Smooth muscle cell (in vitro differentiated cells): ENCODE measurements at regions not wholly inside any gene's neighbourhood (a gene's known extent, or its start where the extent isn't known, plus 50 kb on each side); places are given as distances from the start of the nearest gene placed in this dataset.

Experiments used
- DNase-seq: peaks from one replicate; lab custom pipeline; 2025; ENCODE audit not compliant: unreplicated experiment; lab: John Stamatoyannopoulos, UW
- H2AFZ ChIP-seq: fragments of 200-600 bp; sonication (generic); 2 replicates; pipeline ENCODE4 v1.6.0; 2016; ENCODE audit warnings: antibody characterized with exemption, low read depth, mild to moderate bottlenecking
- H3F3A ChIP-seq: fragments of 200-600 bp; sonication (generic); 2 replicates; pipeline ENCODE4 v1.6.0; 2017; ENCODE audit warnings: antibody characterized with exemption, low read depth
- H3K27ac ChIP-seq: fragments of 200-600 bp; sonication (generic); 2 replicates; pipeline ENCODE4 v1.5.1; 2016; ENCODE audit warnings: low read depth, mild to moderate bottlenecking
- H3K27me3 ChIP-seq: fragments of 200-600 bp; sonication (generic); 2 replicates; pipeline ENCODE4 v1.6.1; 2016; ENCODE audit warnings: low read depth, mild to moderate bottlenecking
- H3K36me3 ChIP-seq: fragments of 200-600 bp; sonication (generic); 2 replicates; pipeline ENCODE4 v1.5.1; 2016; ENCODE audit warnings: low read depth
- H3K4me1 ChIP-seq: fragments of 200-600 bp; sonication (generic); 2 replicates; pipeline ENCODE4 v1.5.1; 2016; ENCODE audit warnings: low read depth
- H3K4me2 ChIP-seq: fragments of 200-600 bp; sonication (generic); 2 replicates; pipeline ENCODE4 v1.6.0; 2016; ENCODE audit warnings: mild to moderate bottlenecking
- H3K4me3 ChIP-seq: fragments of 200-600 bp; sonication (generic); 2 replicates; pipeline ENCODE4 v1.5.1; 2016; ENCODE audit warnings: mild to moderate bottlenecking
- H3K79me2 ChIP-seq: fragments of 200-600 bp; sonication (generic); 2 replicates; pipeline ENCODE4 v1.6.0; 2016; ENCODE audit warnings: low read depth, mild to moderate bottlenecking
- H3K9ac ChIP-seq: fragments of 200-600 bp; sonication (generic); 2 replicates; pipeline ENCODE4 v1.6.0; 2016; ENCODE audit warnings: low read depth
- H3K9me3 ChIP-seq: fragments of 200-600 bp; sonication (generic); replicated peaks from 2 replicates; pipeline ENCODE4 v1.5.1; 2016; ENCODE audit warnings: low read depth
- H4K20me1 ChIP-seq: fragments of 200-600 bp; sonication (generic); 2 replicates; pipeline ENCODE4 v1.6.0; 2016; ENCODE audit warnings: low read depth
- WGBS: methylation state at CpG from one replicate; pipeline ENCODE4 v1.1.7; 2016; ENCODE audit warnings: low lambda C conversion rate; 5-methylcytosine and 5-hydroxymethylcytosine counted together
- TF ChIP-seq, protein P1 (sequence below): fragments of 200-600 bp; sonication (generic); IDR thresholded peaks from 2 replicates; pipeline ENCODE4 v1.5.1; 2017; ENCODE audit warnings: borderline replicate concordance, mild to moderate bottlenecking, antibody characterized with exemption; ENCODE audit not compliant: insufficient read depth, poor library complexity, severe bottlenecking

DNA sequence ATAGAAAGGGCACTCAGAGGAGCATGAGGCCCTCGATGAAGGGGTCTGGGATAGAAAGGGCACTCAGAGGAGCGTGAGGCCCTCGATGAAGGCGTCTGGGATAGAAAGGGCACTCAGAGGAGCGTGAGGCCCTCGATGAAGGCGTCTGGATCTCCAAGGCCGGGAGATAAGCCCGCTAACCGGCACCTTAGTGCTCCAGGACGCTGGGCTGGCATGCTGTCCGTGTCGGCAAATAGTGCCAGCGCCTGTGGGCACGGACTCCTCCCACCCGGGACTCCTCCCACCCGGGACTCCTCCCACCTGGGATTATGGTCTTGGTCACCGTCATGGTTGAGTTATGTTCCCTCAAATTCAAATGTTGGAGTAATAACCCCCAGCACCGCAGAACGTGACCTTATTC lies 725.3 kb downstream of the BRD1 start:
- DNase-seq = no peak
- Histone ChIP-seq H3K79me2 (no peaks in the 10 kb centered on the region), H3K27me3 (peaks cover 5% of the 10 kb centered on the region), H3K4me3 (no peak overlapping the region), H3K9me3 (no peaks in the 10 kb centered on the region), H3K9ac (no peak overlapping the region), H2AFZ (no peak overlapping the region), H3F3A (no peaks in the 10 kb centered on the region), H4K20me1 (no peaks in the 10 kb centered on the region), H3K36me3 (no peaks in the 10 kb centered on the region), H3K27ac (no peak overlapping the region), H3K4me2 (no peak overlapping the region), H3K4me1 (no peaks in the 10 kb centered on the region)
- 93% methylated on average over 20 of the region's 20 CpGs for WGBS
- TF ChIP-seq, protein P1, sequence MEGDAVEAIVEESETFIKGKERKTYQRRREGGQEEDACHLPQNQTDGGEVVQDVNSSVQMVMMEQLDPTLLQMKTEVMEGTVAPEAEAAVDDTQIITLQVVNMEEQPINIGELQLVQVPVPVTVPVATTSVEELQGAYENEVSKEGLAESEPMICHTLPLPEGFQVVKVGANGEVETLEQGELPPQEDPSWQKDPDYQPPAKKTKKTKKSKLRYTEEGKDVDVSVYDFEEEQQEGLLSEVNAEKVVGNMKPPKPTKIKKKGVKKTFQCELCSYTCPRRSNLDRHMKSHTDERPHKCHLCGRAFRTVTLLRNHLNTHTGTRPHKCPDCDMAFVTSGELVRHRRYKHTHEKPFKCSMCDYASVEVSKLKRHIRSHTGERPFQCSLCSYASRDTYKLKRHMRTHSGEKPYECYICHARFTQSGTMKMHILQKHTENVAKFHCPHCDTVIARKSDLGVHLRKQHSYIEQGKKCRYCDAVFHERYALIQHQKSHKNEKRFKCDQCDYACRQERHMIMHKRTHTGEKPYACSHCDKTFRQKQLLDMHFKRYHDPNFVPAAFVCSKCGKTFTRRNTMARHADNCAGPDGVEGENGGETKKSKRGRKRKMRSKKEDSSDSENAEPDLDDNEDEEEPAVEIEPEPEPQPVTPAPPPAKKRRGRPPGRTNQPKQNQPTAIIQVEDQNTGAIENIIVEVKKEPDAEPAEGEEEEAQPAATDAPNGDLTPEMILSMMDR = no peak

DNA sequence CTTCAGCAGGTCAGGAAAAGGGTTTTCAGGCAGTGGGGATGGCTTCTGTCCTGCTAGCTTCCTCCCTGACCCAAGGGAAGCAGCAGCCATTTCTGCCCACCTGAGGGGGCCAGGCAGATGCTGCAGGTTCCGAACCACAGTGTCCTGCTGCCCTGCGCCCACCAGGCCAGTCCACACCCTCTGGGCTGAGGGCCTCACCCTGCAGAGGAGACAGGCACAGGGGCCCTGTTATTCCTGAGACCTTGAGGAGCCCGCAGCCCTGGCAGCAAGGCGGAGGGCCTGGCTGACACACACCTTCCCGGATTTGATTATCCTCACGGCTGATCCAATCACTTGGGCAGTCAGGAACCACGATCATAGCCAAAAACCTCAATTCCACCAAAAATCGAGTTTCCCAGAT lies 725.8 kb downstream of the BRD1 start:
- Histone ChIP-seq H3K4me1 (no peaks in the 10 kb centered on the region), H3K27me3 (peaks cover 5% of the 10 kb centered on the region), H3K9me3 (no peaks in the 10 kb centered on the region), H3K36me3 (no peaks in the 10 kb centered on the region), H2AFZ (no peak overlapping the region), H4K20me1 (no peaks in the 10 kb centered on the region), H3K9ac (no peak overlapping the region), H3K4me2 (no peak overlapping the region), H3F3A (no peaks in the 10 kb centered on the region), H3K79me2 (no peaks in the 10 kb centered on the region), H3K4me3 (no peak overlapping the region), H3K27ac (no peak overlapping the region)
- 86% methylated on average over 8 of the region's 8 CpGs for WGBS
- no peak for DNase-seq
- TF ChIP-seq, protein P1 = no peak

DNA sequence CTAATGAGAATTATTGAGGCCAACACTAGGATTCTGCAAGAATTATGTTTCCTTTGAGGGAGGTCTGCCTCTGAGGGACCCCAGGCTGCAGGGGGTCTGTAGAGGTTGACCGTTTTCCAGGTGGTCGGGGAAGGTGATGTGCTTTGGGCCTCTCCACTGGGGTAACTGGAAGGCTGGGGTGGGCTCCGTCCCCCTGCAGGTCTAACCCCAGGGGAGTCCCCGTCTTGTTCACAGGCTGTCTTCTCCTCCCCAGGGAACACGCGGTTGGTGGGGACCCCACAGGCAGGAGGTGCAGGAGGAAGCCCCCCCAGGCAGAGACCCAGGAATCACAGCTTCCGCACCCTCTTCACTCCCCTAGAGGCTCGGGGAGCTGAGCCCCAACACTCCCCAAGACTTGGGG lies 726.4 kb downstream of the BRD1 start:
- WGBS = 94% methylated on average over 8 of the region's 8 CpGs
- Histone ChIP-seq H3K27ac (no peak overlapping the region), H3K36me3 (no peaks in the 10 kb centered on the region), H3F3A (no peaks in the 10 kb centered on the region), H3K9ac (no peak overlapping the region), H4K20me1 (no peaks in the 10 kb centered on the region), H3K27me3 (peaks cover 5% of the 10 kb centered on the region), H3K79me2 (no peaks in the 10 kb centered on the region), H3K4me3 (no peak overlapping the region), H3K9me3 (no peaks in the 10 kb centered on the region), H3K4me1 (no peaks in the 10 kb centered on the region), H3K4me2 (no peak overlapping the region), H2AFZ (no peak overlapping the region)
- TF ChIP-seq, protein P1 = no peak
- no peak for DNase-seq

DNA sequence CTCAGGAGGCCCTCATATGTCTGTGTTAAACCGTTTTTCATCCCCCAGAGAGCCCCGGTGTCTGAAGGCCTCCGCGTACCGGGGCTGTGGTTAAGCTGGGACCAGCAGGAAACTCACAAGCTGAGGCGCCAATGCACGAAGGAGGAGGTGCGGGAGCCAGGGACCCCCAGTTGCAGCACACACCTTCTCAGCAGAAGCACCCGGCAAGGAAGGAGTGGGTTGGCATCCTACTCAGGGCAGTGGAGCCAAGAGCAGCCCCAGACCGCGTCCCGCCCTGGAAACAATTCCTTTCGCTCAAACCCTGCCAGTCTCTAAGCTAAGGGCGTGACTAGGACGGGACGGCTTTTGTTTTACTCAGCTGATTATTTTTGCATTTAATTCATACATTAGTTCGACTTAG lies 726.9 kb downstream of the BRD1 start:
- H3F3A ChIP-seq = no peaks in the 10 kb centered on the region
- 91% methylated on average over 17 of the region's 17 CpGs for WGBS
- no peak for DNase-seq
- H4K20me1 ChIP-seq = no peaks in the 10 kb centered on the region
- H3K9ac ChIP-seq = no peak overlapping the region
- no peaks in the 10 kb centered on the region for H3K36me3 ChIP-seq
- no peak overlapping the region for H2AFZ ChIP-seq
- H3K4me2 ChIP-seq = no peak overlapping the region
- no peak overlapping the region for H3K4me3 ChIP-seq
- peaks cover 5% of the 10 kb centered on the region for H3K27me3 ChIP-seq
- TF ChIP-seq, protein P1 = no peak
- no peaks in the 10 kb centered on the region for H3K79me2 ChIP-seq
- no peaks in the 10 kb centered on the region for H3K9me3 ChIP-seq
- no peaks in the 10 kb centered on the region for H3K4me1 ChIP-seq
- no peak overlapping the region for H3K27ac ChIP-seq
